C4-2B (cell line): ENCODE measurements at regions not wholly inside any gene's neighbourhood (a gene's known extent, or its start where the extent isn't known, plus 50 kb on each side); places are given as distances from the start of the nearest gene placed in this dataset.

Experiments used
- CTCF ChIP-seq: fragments of 450-650 bp; conservative IDR thresholded peaks from 2 replicates; pipeline ENCODE4 v1.5.1; 2017; ENCODE audit warnings: mild to moderate bottlenecking
- ZFX ChIP-seq: fragments of 450-650 bp; IDR thresholded peaks from 2 replicates; pipeline ENCODE4 v1.6.1; 2017

- TF ChIP-seq CTCF, result no peak
- TF ChIP-seq ZFX, result no peak
Measured at GRCh38 chr2:191569025-191569424, 108.9 kb upstream of the NABP1 start.
